SK-N-SH (cell line): ENCODE measurements at regions not wholly inside any gene's neighbourhood (a gene's known extent, or its start where the extent isn't known, plus 50 kb on each side); places are given as distances from the start of the nearest gene placed in this dataset.

Source experiments
- CHD2 ChIP-seq: fragments of 150-350 bp; IDR thresholded peaks from 2 replicates; pipeline ENCODE4 v1.6.1; 2018; ENCODE audit warnings: low read length; ENCODE audit not compliant: partially characterized antibody
- CTCF ChIP-seq: fragments of 200-600 bp; sonication (generic); IDR thresholded peaks from 2 replicates; pipeline ENCODE4 v1.6.1; 2017; ENCODE audit warnings: antibody characterized with exemption, mild to moderate bottlenecking, moderate library complexity
- ELF1 ChIP-seq: IDR thresholded peaks from 2 replicates; pipeline ENCODE4 v1.4.0; 2012
- GABPA ChIP-seq: IDR thresholded peaks from 2 replicates; pipeline ENCODE4 v1.4.0; 2012; ENCODE audit warnings: low read depth, mild to moderate bottlenecking
- JUND ChIP-seq: IDR thresholded peaks from 2 replicates; pipeline ENCODE4 v1.4.0; 2012
- MAX ChIP-seq: IDR thresholded peaks from 2 replicates; pipeline ENCODE4 v1.4.0; 2012; ENCODE audit warnings: low read depth
- MXI1 ChIP-seq: IDR thresholded peaks from 2 replicates; pipeline ENCODE4 v1.6.1; 2012; ENCODE audit warnings: mild to moderate bottlenecking, low read depth, low read length, improper control_type of control experiment
- NFIC ChIP-seq: IDR thresholded peaks from 2 replicates; pipeline ENCODE4 v1.4.0; 2012; ENCODE audit warnings: borderline replicate concordance
- POLR2AphosphoS5 ChIP-seq: IDR thresholded peaks from 2 replicates; pipeline ENCODE4 v1.6.1; 2012; ENCODE audit warnings: low read depth, low read length
- TCF12 ChIP-seq: IDR thresholded peaks from 2 replicates; pipeline ENCODE4 v1.4.0; 2012
- USF2 ChIP-seq: fragments of 150-350 bp; IDR thresholded peaks from 2 replicates; pipeline ENCODE4 v1.6.1; 2017; ENCODE audit warnings: antibody characterized with exemption, low read length, low read depth, borderline replicate concordance
- ZBTB33 ChIP-seq: IDR thresholded peaks from 2 replicates; pipeline ENCODE4 v1.4.0; 2012; ENCODE audit warnings: low read depth, borderline replicate concordance
- TF ChIP-seq, protein P1 (sequence below): IDR thresholded peaks from 2 replicates; pipeline ENCODE4 v1.6.1; 2012; ENCODE audit warnings: mild to moderate bottlenecking, low read depth, low read length, moderate library complexity
- TF ChIP-seq, protein P2 (sequence below): IDR thresholded peaks from 2 replicates; pipeline ENCODE4; 2012

DNA sequence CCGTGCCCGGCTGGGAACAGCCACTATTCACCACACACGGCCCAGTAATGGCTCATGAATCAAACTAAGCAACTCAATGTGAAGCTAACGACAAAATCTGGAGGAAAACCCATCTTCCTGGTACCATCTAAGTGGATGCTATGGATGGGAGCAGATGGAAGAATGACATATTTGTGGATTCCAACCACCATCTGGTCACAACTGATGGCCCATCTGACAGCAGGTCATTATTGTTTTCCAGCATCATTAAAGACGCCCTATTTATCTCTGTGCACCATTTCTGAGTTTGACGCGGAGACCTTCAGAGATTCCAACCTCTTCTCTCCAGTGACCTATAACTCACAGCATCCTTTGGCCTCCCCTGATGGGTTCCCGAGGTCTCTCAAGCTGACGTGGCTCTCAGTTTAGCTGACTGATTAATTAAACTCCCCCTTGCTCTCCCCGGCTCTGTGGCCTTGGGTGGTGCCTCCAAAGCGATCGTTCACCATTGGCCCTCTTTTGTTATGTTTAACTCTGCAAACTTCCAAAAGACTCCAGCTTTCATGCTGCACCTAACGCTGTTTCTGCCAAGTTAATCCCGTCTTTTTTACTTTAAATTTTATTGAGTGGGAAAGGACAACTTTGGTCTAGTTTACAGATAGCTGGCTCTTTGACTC, 1514.4 kb downstream of the BRD1 start:
- TF ChIP-seq, protein P1, sequence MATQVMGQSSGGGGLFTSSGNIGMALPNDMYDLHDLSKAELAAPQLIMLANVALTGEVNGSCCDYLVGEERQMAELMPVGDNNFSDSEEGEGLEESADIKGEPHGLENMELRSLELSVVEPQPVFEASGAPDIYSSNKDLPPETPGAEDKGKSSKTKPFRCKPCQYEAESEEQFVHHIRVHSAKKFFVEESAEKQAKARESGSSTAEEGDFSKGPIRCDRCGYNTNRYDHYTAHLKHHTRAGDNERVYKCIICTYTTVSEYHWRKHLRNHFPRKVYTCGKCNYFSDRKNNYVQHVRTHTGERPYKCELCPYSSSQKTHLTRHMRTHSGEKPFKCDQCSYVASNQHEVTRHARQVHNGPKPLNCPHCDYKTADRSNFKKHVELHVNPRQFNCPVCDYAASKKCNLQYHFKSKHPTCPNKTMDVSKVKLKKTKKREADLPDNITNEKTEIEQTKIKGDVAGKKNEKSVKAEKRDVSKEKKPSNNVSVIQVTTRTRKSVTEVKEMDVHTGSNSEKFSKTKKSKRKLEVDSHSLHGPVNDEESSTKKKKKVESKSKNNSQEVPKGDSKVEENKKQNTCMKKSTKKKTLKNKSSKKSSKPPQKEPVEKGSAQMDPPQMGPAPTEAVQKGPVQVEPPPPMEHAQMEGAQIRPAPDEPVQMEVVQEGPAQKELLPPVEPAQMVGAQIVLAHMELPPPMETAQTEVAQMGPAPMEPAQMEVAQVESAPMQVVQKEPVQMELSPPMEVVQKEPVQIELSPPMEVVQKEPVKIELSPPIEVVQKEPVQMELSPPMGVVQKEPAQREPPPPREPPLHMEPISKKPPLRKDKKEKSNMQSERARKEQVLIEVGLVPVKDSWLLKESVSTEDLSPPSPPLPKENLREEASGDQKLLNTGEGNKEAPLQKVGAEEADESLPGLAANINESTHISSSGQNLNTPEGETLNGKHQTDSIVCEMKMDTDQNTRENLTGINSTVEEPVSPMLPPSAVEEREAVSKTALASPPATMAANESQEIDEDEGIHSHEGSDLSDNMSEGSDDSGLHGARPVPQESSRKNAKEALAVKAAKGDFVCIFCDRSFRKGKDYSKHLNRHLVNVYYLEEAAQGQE = no peak
- TF ChIP-seq, protein P2, sequence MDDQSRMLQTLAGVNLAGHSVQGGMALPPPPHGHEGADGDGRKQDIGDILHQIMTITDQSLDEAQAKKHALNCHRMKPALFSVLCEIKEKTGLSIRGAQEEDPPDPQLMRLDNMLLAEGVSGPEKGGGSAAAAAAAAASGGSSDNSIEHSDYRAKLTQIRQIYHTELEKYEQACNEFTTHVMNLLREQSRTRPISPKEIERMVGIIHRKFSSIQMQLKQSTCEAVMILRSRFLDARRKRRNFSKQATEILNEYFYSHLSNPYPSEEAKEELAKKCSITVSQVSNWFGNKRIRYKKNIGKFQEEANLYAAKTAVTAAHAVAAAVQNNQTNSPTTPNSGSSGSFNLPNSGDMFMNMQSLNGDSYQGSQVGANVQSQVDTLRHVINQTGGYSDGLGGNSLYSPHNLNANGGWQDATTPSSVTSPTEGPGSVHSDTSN = no peak
- no peak for TF ChIP-seq CTCF
- no peak for TF ChIP-seq CHD2
- no peak for TF ChIP-seq JUND
- TF ChIP-seq GABPA = no peak
- no peak for TF ChIP-seq POLR2AphosphoS5
- TF ChIP-seq MAX = no peak
- no peak for TF ChIP-seq ELF1
- TF ChIP-seq NFIC = no peak
- no peak for TF ChIP-seq USF2
- no peak for TF ChIP-seq ZBTB33
- TF ChIP-seq MXI1 = no peak
- no peak for TF ChIP-seq TCF12
